Choroid plexus epithelial cell (primary cell): ENCODE measurements at regions not wholly inside any gene's neighbourhood (a gene's known extent, or its start where the extent isn't known, plus 50 kb on each side); places are given as distances from the start of the nearest gene placed in this dataset.

Experiments used
- DNase-seq: peaks from one replicate; pipeline ENCODE4 v3.0.0-alpha.2; 2010; ENCODE audit warnings: low read depth
- H3K4me3 ChIP-seq: 2 replicates; pipeline ENCODE4 v1.5.1; 2011; ENCODE audit warnings: low read depth, mild to moderate bottlenecking, control low read depth, low read length, moderate library complexity
- TF ChIP-seq, protein P1 (sequence below): conservative IDR thresholded peaks from 2 replicates; pipeline ENCODE4 v1.5.1; 2011; ENCODE audit warnings: low read depth, mild to moderate bottlenecking, control low read depth, inconsistent platforms, low read length, moderate library complexity

DNA sequence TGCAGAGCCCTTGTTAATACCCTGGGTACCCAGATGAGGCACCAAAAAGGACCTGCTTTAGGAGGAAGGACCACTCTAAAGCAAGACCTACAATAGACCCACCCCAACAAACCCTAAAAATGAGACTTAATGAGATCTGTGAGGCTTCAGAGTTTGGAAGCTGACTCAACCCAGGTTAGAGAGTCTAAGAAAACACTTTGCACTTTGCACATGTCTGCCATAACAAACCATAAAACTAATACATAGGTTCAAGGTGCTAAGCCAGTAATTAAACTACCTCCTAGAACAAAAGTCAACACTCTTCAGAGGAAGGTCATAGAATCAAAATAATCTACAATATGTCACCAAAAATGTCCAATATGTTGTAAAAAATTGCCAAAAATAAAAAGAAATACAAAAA, 124.7 kb upstream of the C1orf21 start:
- no peak for DNase-seq
- TF ChIP-seq, protein P1, sequence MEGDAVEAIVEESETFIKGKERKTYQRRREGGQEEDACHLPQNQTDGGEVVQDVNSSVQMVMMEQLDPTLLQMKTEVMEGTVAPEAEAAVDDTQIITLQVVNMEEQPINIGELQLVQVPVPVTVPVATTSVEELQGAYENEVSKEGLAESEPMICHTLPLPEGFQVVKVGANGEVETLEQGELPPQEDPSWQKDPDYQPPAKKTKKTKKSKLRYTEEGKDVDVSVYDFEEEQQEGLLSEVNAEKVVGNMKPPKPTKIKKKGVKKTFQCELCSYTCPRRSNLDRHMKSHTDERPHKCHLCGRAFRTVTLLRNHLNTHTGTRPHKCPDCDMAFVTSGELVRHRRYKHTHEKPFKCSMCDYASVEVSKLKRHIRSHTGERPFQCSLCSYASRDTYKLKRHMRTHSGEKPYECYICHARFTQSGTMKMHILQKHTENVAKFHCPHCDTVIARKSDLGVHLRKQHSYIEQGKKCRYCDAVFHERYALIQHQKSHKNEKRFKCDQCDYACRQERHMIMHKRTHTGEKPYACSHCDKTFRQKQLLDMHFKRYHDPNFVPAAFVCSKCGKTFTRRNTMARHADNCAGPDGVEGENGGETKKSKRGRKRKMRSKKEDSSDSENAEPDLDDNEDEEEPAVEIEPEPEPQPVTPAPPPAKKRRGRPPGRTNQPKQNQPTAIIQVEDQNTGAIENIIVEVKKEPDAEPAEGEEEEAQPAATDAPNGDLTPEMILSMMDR: no peak
- no peak overlapping the region for H3K4me3 ChIP-seq

DNA sequence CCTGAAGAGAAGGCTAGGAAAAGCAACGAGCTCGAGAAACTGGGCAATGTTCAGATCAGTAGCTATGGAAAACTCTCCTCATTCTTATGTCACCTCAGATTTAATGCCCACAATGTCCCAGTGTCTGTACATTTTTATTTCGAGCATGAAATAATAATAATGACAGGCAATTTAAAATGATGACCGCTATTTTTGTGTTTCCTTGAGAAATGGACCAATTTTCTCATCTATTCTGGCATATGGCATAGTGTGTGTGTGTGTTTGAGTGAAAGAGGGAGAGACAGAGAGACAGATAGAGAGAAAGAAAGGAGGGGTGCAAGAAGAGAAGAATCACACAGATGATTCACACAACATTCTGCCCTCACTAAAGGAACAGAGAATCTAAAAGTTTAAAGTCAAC, 119.1 kb upstream of the C1orf21 start:
- H3K4me3 ChIP-seq: no peak overlapping the region
- TF ChIP-seq, protein P1: no peak

DNA sequence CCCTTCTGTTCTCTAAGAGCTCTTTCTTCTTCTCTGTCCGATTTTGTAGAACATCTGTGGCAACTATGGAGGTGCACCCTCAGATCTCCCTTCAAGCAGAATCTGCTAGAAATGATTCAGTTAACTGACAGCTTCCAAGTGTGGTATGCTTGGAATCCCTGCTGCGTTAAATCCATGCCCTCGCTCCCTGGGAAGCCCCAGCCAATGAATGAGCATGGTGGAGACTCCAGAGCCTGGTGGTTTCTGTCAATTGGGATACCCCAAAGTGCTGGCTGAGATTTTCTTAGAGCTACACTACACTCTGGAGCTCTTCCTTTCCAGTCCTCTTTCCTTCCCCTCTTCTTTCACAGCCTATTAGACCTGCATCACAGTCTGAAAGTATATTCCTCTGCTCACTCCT, 116.3 kb upstream of the C1orf21 start:
- peak; percentile 26 for DNase-seq
- TF ChIP-seq, protein P1: no peak
- no peak overlapping the region for H3K4me3 ChIP-seq

More for the DNA sequence above, 119.1 kb upstream of the C1orf21 start:
- no peak for DNase-seq

- H3K4me3 ChIP-seq: no peak overlapping the region
- DNase-seq: peak; percentile 58
- TF ChIP-seq, protein P1: no peak
These were observed 114.5 kb upstream of the C1orf21 start for GRCh38 chr1:184272175-184272866.

DNA sequence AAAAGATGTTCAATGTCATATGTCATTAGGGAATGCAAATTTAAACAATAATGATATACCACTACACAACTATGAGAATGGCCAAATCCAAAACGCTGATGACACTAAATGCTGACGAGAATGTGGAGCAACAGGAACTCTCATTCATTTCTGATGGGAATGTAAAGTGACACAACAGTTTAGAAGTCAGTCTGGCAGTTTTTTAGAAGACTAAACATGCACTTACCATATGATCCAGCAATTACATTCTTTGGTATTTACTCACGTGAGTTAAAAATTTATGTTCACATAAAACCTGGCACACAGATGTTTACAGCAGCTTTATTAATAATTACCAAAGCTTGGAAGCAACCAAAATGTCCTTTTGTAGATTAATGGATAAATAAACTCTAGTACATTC, 110.4 kb upstream of the C1orf21 start:
- DNase-seq: peak; percentile 15
- TF ChIP-seq, protein P1: no peak
- no peak overlapping the region for H3K4me3 ChIP-seq

DNA sequence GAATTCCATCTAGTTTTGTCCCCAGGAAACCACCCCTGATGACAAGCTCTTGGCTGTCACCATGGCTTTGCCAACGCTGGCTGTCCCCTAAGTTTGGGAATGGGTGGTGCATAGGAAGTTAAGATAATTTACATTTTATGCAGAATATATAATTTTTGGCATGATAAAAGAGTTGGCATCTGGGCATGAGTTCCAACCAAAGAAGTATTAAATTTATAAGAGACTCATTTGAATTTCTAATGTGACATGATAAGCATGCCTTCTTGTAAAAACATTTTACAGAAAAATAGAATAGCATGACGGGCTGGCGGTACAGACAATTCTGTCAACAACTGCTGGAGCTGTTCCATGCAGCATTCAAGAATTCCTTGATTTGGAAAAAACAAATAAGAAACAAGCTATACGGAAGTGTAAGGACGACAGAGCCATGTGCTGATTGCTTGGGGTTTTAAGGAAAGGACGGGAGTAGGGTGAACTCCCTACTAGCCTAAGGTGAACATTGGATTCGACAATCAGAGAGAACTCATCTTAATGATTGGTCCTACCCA, 106.8 kb upstream of the C1orf21 start:
- TF ChIP-seq, protein P1: no peak
- DNase-seq: no peak
- no peak overlapping the region for H3K4me3 ChIP-seq

- TF ChIP-seq, protein P1: no peak
- no peak overlapping the region for H3K4me3 ChIP-seq
- DNase-seq: peak; percentile 92
These were observed 102.8 kb upstream of the C1orf21 start for GRCh38 chr1:184283999-184284398.
